COLO829 (cell line): ENCODE measurements at regions not wholly inside any gene's neighbourhood (a gene's known extent, or its start where the extent isn't known, plus 50 kb on each side); places are given as distances from the start of the nearest gene placed in this dataset.
"Not testable (repeated sequence)": the region's sequence is repeated elsewhere in the genome, so short reads cannot be mapped to it uniquely, and the experiment has no call there.

ENCODE experiments used
- DNase-seq: peaks from one replicate; pipeline ENCODE4 v3.0.0; 2012; ENCODE audit warnings: low spot score

DNA sequence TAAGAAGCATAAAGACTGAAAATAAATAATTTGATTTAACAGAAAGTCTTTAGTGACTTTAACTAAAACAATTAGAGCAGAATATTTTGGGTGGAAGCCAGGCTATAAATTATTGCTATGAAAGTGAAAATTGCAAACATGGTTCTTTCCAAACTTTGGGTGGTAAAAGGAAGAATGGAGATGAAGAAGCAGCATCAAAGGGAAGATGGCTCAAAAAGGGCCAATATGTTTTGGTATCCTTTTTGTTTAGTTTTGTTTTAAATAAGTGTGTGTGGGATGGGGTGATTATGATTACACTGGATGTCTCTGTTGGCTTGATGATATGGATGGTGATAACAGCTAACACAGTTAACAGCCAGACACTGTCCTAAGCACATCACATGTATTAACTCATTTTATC lies 153.7 kb downstream of the CYB561 start:
- DNase-seq: no peak

DNA sequence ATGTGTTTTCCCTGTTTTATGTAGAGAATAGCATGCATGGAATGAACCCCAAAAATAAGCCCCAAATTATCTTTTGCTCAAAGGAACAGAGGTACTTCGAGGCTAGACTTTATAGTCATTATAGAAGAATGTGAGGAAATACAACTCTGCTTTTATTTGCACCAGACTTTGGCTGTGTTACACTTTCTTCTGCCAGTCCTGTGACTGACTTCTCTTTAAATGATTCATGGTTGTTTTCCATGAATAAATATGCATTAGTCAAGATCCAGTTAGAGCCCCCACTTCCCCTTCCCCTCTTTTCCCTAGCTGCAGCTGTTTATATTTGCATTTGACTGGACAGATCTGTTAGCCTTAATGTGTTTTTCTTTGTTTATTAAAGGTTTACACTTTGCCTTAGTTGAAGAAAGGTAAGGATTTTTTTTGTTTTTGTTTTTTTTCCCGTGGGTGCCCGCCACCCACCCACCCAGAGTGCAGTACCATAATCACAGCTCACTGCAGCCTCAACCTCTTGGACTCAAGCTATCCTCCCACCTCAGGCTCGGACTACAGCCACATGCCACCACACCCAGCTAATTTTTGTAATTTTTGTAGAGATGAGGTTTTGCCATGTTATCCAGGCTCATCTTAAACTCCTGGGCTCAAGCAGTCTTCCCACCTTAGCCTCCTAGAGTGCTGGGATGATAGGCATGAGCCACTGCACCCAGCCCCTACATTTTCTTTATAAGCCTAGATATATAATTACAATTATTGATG lies 152.6 kb downstream of the CYB561 start:
- peak; percentile 60 for DNase-seq

GRCh38 chr17:63294776-63295175 lies 151.3 kb downstream of the CYB561 start:
- no peak for DNase-seq

- DNase-seq: peak; percentile 74
These were observed 150.8 kb downstream of the CYB561 start for GRCh38 chr17:63295288-63295687.

- DNase-seq: peak; percentile 32
These were observed 150.1 kb downstream of the CYB561 start for GRCh38 chr17:63295839-63296590.

- not testable (repeated sequence) for DNase-seq
These were observed 147.2 kb downstream of the CYB561 start for GRCh38 chr17:63298916-63299315.

GRCh38 chr17:63304704-63305261 lies 141.3 kb downstream of the CYB561 start:
- DNase-seq: no peak

DNA sequence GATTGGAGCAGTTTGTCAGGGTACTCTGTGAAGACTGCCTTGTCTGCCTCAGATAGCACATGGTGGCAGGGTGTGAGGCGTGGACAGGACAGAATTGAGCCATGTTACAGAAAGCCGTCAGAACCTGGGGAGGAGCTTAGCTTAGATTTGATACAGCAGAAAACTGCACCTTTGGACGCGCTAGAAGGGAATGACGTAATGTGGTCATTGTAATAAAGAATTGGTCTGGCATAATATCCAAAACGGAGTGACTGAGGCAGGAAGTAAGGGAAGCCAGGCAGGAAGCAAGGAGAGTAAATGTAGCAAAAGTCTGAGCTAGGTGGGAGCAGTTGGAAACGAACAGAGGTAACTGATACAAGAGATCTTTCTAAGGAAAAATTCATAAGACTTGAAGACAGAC lies 140.2 kb downstream of the CYB561 start:
- DNase-seq: no peak

DNA sequence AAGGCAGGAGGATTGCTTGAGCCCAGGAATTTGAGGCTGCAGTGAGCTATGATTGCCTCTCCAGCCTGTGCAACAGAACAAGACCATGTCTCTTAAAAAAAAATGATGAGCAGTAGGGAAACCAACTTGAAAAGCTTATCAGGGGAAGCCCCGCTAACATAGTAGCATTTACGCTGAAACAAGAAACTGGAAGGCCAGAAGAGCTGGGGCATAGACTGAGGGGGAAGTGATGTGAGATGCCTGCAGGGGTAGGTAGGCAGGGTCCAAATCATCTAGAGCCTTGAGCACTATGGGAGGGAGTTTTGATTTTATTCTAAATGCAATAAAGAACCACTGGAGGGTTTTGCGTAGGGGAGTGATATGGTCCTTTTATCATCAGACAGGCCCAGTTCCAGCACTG lies 139.3 kb downstream of the CYB561 start:
- DNase-seq: no peak

DNA sequence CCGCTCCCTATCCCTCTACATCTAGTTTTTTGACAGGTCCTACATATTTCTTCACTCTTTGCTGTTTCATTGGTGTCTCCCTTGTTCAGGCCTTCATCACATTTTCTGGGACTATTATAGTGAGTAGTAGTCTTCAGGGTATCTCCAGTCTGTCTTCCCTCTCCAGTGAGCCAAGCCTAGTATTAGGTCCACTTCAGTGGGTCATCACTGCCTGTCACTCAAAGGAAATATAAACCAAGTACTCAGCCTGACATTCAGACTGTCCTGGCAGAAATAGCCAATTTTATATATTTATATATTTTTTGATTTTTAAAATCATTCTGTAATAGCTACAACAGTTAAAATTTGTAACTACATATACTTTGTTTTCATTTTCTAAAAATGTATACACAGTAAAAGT lies 137.8 kb downstream of the CYB561 start:
- no peak for DNase-seq

GRCh38 chr17:63309021-63309420 lies 137.1 kb downstream of the CYB561 start:
- no peak for DNase-seq

DNA sequence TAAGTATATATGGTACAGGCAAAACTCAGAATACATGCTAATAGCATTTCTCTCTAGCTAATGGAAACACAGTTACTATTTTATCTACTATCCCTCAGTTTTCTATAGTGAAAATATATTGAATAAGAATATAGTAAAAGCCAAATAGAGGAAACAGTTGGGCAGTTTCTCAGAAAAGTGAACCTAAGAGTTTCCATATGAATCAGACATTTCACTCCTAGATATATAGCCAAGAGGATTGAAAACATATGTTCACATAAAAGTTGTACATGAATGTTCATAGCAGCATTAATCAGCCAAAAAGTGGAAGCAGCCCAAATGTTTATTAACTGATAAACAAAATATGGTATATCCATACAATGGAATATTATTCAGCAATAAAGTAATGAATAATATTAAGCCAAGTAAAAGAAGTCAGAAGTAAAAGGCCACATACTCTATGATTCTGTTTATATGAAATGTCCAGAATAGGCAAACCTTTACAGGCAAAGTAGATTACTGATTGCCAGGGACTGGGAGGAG lies 134.6 kb downstream of the CYB561 start:
- DNase-seq: no peak

DNA sequence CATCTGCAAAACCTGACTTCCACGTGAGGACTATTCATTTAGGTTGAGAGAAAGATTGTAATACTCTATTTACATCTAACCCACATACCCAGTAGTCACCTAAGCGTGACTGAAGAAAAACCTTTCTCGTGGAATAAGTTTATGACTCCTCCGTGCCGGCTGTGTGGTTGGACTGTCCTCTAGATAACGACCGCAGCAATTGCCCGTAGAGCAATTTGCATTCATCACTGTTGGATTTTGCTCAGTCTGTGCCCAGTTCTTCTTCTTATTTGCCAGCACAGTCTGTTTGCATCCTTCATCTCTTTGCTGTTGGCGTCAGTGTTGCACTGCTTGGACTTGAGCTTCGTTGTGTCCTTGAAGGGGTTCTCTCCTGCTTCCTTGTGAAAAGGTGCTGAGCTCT lies 131.3 kb downstream of the CYB561 start:
- no peak for DNase-seq

GRCh38 chr17:63316100-63316499 lies 130.0 kb downstream of the CYB561 start:
- DNase-seq: no peak

- no peak for DNase-seq
These were observed 128.8 kb downstream of the CYB561 start for GRCh38 chr17:63317166-63317840.

DNA sequence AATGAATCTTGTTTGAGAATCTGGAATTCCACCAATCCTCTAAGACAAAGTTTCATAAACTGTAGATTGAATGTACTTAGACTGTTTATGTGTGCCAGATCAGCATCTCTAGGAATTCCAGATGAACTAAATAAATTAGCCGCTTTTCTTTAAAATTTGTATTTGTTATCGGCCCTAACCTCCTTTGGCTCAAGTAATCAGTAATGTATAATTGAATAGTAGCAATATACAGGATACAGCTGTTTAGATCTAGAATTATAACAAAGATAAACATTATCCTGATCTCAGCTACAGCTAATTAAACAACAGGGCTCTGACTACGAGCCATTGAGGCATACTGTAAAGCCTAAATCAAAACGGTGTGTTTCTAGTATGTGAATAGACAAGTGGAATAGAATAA lies 120.3 kb downstream of the CYB561 start:
- no peak for DNase-seq

DNA sequence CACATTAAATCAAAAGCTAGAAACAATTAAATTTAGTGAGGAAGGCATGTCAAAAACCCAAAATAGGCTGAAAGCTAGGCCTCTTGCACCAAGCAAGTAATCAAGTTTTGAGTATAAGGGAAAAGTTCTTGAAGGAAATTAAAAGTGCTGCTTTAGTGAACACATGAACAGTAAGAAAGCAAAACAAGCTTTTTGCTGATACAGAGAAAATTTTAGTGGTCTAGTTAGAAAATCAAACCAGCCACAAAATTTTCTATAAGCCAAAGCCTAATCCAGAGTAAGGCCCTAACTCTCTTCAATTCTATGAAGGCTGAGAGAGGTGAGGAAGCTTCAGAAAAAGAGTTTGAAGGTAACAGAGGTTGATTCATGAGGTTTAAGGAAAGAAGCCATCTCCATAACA lies 116.2 kb downstream of the CYB561 start:
- no peak for DNase-seq

DNA sequence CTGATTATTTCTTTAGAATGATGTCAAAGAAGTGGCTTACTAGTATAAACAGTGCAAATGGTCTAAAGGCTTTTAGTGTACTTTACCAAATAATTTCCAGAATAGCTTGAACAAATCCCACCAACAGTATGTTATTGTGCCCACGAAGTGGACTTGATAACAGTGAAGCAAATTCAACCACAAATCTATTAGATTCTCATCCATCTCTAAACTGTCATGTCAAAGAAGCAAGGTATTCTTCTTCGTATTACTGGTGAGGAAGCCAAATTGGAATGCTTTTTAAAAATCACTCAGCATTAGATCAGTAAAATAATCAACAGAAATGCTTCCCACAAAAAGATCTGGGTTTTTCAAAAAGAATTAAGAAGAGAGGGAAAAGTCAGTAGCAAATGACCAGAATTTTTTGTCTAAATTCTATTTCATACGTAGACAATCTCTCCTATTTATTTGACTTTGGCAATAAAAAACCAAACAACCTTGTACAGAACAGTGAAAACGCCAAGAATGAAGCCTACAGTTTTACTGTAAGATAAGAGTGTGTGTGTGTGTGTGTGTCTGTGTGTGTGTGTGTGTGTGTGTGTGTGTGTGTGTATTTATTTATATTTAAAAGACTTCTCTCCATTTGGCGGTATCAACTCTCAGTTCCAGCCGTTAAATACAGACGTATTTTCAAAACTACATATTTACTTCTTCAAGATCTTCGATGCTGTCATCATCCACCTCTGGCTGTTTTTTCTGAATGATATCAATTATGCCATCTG lies 114.6 kb downstream of the CYB561 start:
- DNase-seq: no peak

DNA sequence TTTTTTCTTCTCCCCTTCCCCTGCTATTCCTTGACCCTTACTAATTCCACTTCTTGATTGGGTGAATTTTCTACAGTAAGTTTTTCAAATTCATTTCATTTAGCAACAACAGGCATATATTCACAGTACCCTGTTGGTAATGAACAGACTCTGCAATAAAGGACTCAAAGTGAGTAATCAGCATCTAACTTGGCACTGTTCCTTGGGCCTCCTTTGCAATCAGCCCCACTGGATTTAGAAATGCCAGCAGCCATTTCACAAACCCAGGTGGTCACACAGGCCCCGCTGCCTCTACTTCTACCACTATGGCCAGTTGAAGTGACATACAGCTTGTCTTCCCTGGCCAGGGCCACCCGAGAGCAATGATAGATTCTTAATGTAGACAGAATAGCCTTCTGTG lies 113.8 kb downstream of the CYB561 start:
- no peak for DNase-seq

- no peak for DNase-seq
These were observed 112.2 kb downstream of the CYB561 start for GRCh38 chr17:63333869-63334268.

- DNase-seq: no peak
These were observed 110.3 kb downstream of the CYB561 start for GRCh38 chr17:63335831-63336230.

DNA sequence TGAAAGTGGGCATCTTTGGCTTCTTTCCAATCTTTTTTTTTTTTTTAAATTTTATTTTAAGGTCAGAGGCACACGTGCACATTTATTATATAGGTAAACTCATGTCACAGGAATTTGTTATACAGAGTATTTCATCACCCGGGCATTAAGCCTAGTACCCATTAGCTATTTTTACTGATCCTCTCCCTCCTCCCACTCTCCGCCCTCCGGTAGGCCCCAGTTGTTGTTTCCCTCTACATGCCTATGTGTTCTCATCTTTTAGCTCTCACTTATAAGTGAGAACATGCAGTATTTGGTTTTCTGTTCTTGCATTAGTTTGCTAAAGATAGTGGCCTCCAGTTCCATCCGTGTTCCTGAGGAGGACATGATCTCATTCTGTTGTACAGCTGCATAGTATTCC lies 108.5 kb downstream of the CYB561 start:
- DNase-seq: no peak
